Left colon (tissue), 2 donors: ENCODE measurements at regions not wholly inside any gene's neighbourhood (a gene's known extent, or its start where the extent isn't known, plus 50 kb on each side); places are given as distances from the start of the nearest gene placed in this dataset.
"Not testable (repeated sequence)": the region's sequence is repeated elsewhere in the genome, so short reads cannot be mapped to it uniquely, and the experiment has no call there.

Source experiments
- ATAC-seq: fragments of 200-7000 bp; cut with Tn5 transposase; one replicate; pipeline ENCODE4 v1.9.1; 2020; ENCODE audit warnings: mild to moderate bottlenecking, moderate library complexity
- DNase-seq, 2 donors: peaks; one replicate each; pipeline ENCODE4 v3.0.0-alpha.2; 2020
- intact Hi-C, 2 donors: fragments of 100-400 bp; cut with DNase I in 1 of 2; cut with micrococcal nuclease in 1 of 2; formaldehyde crosslinking; loops; one replicate each; pipeline versions ENCODE4 v1.11.2 to v1.14.0; 2022; cut with DNase I, micrococcal nuclease
- donor health status: DM: no; HTN: no; CAD: no.
- donor health status: DM: yes; HTN: yes; CAD: no.

- intact Hi-C loops: no loop called here
- DNase-seq (no peak), ATAC-seq (no peak)
These were observed 319.4 kb downstream of the SLC7A11 start for GRCh38 chr4:137922721-137923120.

GRCh38 chr4:137909529-137910309 lies 332.4 kb downstream of the SLC7A11 start:
- ATAC-seq (no peak), DNase-seq (peak in 1 of 2 donors; percentile 3)
- intact Hi-C loops: no loop called here

GRCh38 chr4:137905930-137906329 lies 336.2 kb downstream of the SLC7A11 start:
- intact Hi-C loops: no loop called here
- no peak for ATAC-seq

GRCh38 chr4:137901114-137901513 lies 341.0 kb downstream of the SLC7A11 start:
- ATAC-seq (no peak), DNase-seq (no peak)
- intact Hi-C loops: no loop called here

More at GRCh38 chr4:137905930-137906329, 336.2 kb downstream of the SLC7A11 start:
- no peak for DNase-seq

GRCh38 chr4:137896221-137896737 lies 345.9 kb downstream of the SLC7A11 start:
- DNase-seq: no peak
- intact Hi-C loops: no loop called here
- ATAC-seq: no peak

- intact Hi-C loops, DNase-seq, ATAC-seq: not testable (repeated sequence)
These were observed 346.6 kb downstream of the SLC7A11 start for GRCh38 chr4:137895515-137895914.

GRCh38 chr4:137892134-137892533 lies 350.0 kb downstream of the SLC7A11 start:
- intact Hi-C loops: no loop called here
- ATAC-seq: no peak
- DNase-seq: no peak

- DNase-seq (no peak), ATAC-seq (no peak)
- intact Hi-C loops: no loop called here
These were observed 351.3 kb downstream of the SLC7A11 start for GRCh38 chr4:137890812-137891211.

GRCh38 chr4:137881641-137882040 lies 349.3 kb upstream of the PCDH18 start:
- DNase-seq (no peak), ATAC-seq (no peak)
- intact Hi-C loops: no loop called here

GRCh38 chr4:137868067-137868466 lies 335.8 kb upstream of the PCDH18 start:
- intact Hi-C loops: loop anchor here in 1 of 2 donors (10.0 kb wide), 1 partner anchor 313 kb away; no protein-coding TSS in a partner anchor

GRCh38 chr4:137866671-137867070 lies 334.4 kb upstream of the PCDH18 start:
- ATAC-seq (no peak), DNase-seq (no peak)
- intact Hi-C loops: loop anchor here in 1 of 2 donors (10.0 kb wide), 1 partner anchor 312 kb away; no protein-coding TSS in a partner anchor

More at GRCh38 chr4:137868067-137868466, 335.8 kb upstream of the PCDH18 start:
- DNase-seq, ATAC-seq: not testable (repeated sequence)

- intact Hi-C loops: loop anchor here in 1 of 2 donors (5.0 to 10.0 kb wide), 2 partner anchors 307 to 739 kb away; no protein-coding TSS in a partner anchor
- no peak for DNase-seq
- no peak for ATAC-seq
These were observed 329.4 kb upstream of the PCDH18 start for GRCh38 chr4:137861682-137862081.

GRCh38 chr4:137853424-137853823 lies 321.1 kb upstream of the PCDH18 start:
- intact Hi-C loops: no loop called here
- DNase-seq (no peak), ATAC-seq (no peak)

- intact Hi-C loops: no loop called here
- ATAC-seq: no peak
- no peak for DNase-seq
These were observed 320.0 kb upstream of the PCDH18 start for GRCh38 chr4:137852326-137852725.

- DNase-seq (no peak), ATAC-seq (no peak)
- intact Hi-C loops: no loop called here
These were observed 319.1 kb upstream of the PCDH18 start for GRCh38 chr4:137851435-137851834.

- intact Hi-C loops, DNase-seq, ATAC-seq: not testable (repeated sequence)
These were observed 295.7 kb upstream of the PCDH18 start for GRCh38 chr4:137827945-137828344.

- intact Hi-C loops: no loop called here
These were observed 293.2 kb upstream of the PCDH18 start for GRCh38 chr4:137825505-137825904.

GRCh38 chr4:137823007-137823406 lies 290.7 kb upstream of the PCDH18 start:
- intact Hi-C loops: no loop called here
- ATAC-seq: no peak
- DNase-seq: no peak

More at GRCh38 chr4:137825505-137825904, 293.2 kb upstream of the PCDH18 start:
- ATAC-seq (no peak), DNase-seq (no peak)

GRCh38 chr4:137819964-137820383 lies 287.7 kb upstream of the PCDH18 start:
- ATAC-seq: peak; percentile 70
- intact Hi-C loops: no loop called here
- peak in 1 of 2 donors; percentile 4 for DNase-seq

GRCh38 chr4:137812258-137812657 lies 280.0 kb upstream of the PCDH18 start:
- ATAC-seq (no peak), DNase-seq (no peak)
- intact Hi-C loops: no loop called here
